HG02642 (cell line): ENCODE measurements at regions not wholly inside any gene's neighbourhood (a gene's known extent, or its start where the extent isn't known, plus 50 kb on each side); places are given as distances from the start of the nearest gene placed in this dataset.
"Not testable (repeated sequence)": the region's sequence is repeated elsewhere in the genome, so short reads cannot be mapped to it uniquely, and the experiment has no call there.

Source experiments
- ATAC-seq: cut with Tn5 transposase; IDR thresholded peaks from one replicate; pipeline ENCODE4 v1.9.1; 2021; ENCODE audit warnings: mild to moderate bottlenecking; ENCODE audit not compliant: unreplicated experiment, poor library complexity

- no peak for ATAC-seq
These were observed 170.8 kb downstream of the ZNF674 start for GRCh38 chrX:46374371-46374770.

GRCh38 chrX:46367491-46367890, 177.7 kb downstream of the ZNF674 start:
- ATAC-seq, result no peak

GRCh38 chrX:46366381-46367207, 178.6 kb downstream of the ZNF674 start:
- no peak for ATAC-seq

GRCh38 chrX:46354481-46354880, 190.7 kb downstream of the ZNF674 start:
- no peak for ATAC-seq

- ATAC-seq, result no peak
These were observed 203.4 kb downstream of the ZNF674 start for GRCh38 chrX:46341767-46342322.

- ATAC-seq, result no peak
These were observed 204.5 kb downstream of the ZNF674 start for GRCh38 chrX:46340696-46341095.

- no peak for ATAC-seq
These were observed 211.7 kb downstream of the ZNF674 start for GRCh38 chrX:46333550-46333949.

GRCh38 chrX:46330981-46331380, 214.2 kb downstream of the ZNF674 start:
- ATAC-seq, result no peak

- no peak for ATAC-seq
These were observed 214.7 kb downstream of the ZNF674 start for GRCh38 chrX:46330513-46330912.

GRCh38 chrX:46328133-46328532, 217.1 kb downstream of the ZNF674 start:
- no peak for ATAC-seq

GRCh38 chrX:46327566-46328115, 217.6 kb downstream of the ZNF674 start:
- ATAC-seq, result no peak

GRCh38 chrX:46326161-46326560, 219.1 kb downstream of the ZNF674 start:
- ATAC-seq, result no peak

GRCh38 chrX:46325312-46325877, 219.8 kb downstream of the ZNF674 start:
- no peak for ATAC-seq

GRCh38 chrX:46324166-46324565, 221.1 kb downstream of the ZNF674 start:
- no peak for ATAC-seq

- ATAC-seq, result not testable (repeated sequence)
These were observed 222.3 kb downstream of the ZNF674 start for GRCh38 chrX:46322929-46323328.

- ATAC-seq, result no peak
These were observed 223.5 kb downstream of the ZNF674 start for GRCh38 chrX:46321676-46322075.

GRCh38 chrX:46319750-46320149, 225.5 kb downstream of the ZNF674 start:
- no peak for ATAC-seq

GRCh38 chrX:46318551-46318950, 226.7 kb downstream of the ZNF674 start:
- ATAC-seq, result no peak

- ATAC-seq, result no peak
These were observed 228.1 kb downstream of the ZNF674 start for GRCh38 chrX:46317163-46317562.

GRCh38 chrX:46311581-46312120, 233.6 kb downstream of the ZNF674 start:
- ATAC-seq, result no peak
